Astrocyte of the cerebellum (primary cell): ENCODE measurements at regions not wholly inside any gene's neighbourhood (a gene's known extent, or its start where the extent isn't known, plus 50 kb on each side); places are given as distances from the start of the nearest gene placed in this dataset.

Source experiments
- DNase-seq: peaks from one replicate; pipeline ENCODE4 v3.0.0-alpha.2; 2011; ENCODE audit warnings: low read depth
- H3K4me3 ChIP-seq: 2 replicates; pipeline ENCODE4 v1.5.1; 2011; ENCODE audit warnings: mild to moderate bottlenecking, low read depth, low read length, moderate library complexity
- CTCF ChIP-seq: IDR thresholded peaks from 2 replicates; pipeline ENCODE4 v1.5.1; 2012; ENCODE audit warnings: low read length, low read depth, moderate library complexity, mild to moderate bottlenecking; ENCODE audit errors: missing control alignments
- in situ Hi-C: cut with HindIII; loops from 2 replicates; pipeline ENCODE4 v1.10.0; 2017; ENCODE audit warnings: low sequenced_read_pairs

- TF ChIP-seq CTCF, result no peak
- no peak overlapping the region for H3K4me3 ChIP-seq
- in situ Hi-C loops, result no loop called here
- no peak for DNase-seq
Measured at GRCh38 chr14:41062826-41063225, 543.9 kb upstream of the LRFN5 start.

- in situ Hi-C loops, result no loop called here
Measured at GRCh38 chr14:41055589-41055988, 551.1 kb upstream of the LRFN5 start.

GRCh38 chr14:41051801-41052200 lies 554.9 kb upstream of the LRFN5 start:
- in situ Hi-C loops, result no loop called here
- no peak for DNase-seq
- TF ChIP-seq CTCF, result no peak
- H3K4me3 ChIP-seq, result no peak overlapping the region

More at GRCh38 chr14:41055589-41055988, 551.1 kb upstream of the LRFN5 start:
- H3K4me3 ChIP-seq, result no peak overlapping the region
- TF ChIP-seq CTCF, result no peak
- no peak for DNase-seq

GRCh38 chr14:41047763-41048162 lies 558.9 kb upstream of the LRFN5 start:
- DNase-seq, result no peak
- no peak overlapping the region for H3K4me3 ChIP-seq
- in situ Hi-C loops, result no loop called here
- TF ChIP-seq CTCF, result no peak

GRCh38 chr14:41037388-41037787 lies 569.3 kb upstream of the LRFN5 start:
- no peak for DNase-seq
- H3K4me3 ChIP-seq, result no peak overlapping the region
- in situ Hi-C loops, result no loop called here
- TF ChIP-seq CTCF, result no peak

- TF ChIP-seq CTCF, result no peak
- DNase-seq, result no peak
- no peak overlapping the region for H3K4me3 ChIP-seq
- in situ Hi-C loops, result no loop called here
Measured at GRCh38 chr14:41034969-41035368, 571.7 kb upstream of the LRFN5 start.

- DNase-seq, result no peak
- TF ChIP-seq CTCF, result no peak
- no peak overlapping the region for H3K4me3 ChIP-seq
- in situ Hi-C loops, result no loop called here
Measured at GRCh38 chr14:41022932-41023331, 583.7 kb upstream of the LRFN5 start.
